Islet of Langerhans (tissue), 1 donor: ENCODE measurements at regions not wholly inside any gene's neighbourhood (a gene's known extent, or its start where the extent isn't known, plus 50 kb on each side); places are given as distances from the start of the nearest gene placed in this dataset.
"Not testable (repeated sequence)": the region's sequence is repeated elsewhere in the genome, so short reads cannot be mapped to it uniquely, and the experiment has no call there.

ENCODE experiments used
- FAIRE-seq: peaks from one replicate; lab custom pipeline; 2011; peaks lifted over from hg19 to GRCh38; lab: Jason Lieb, UNC

- no peak for FAIRE-seq
These were observed 228.9 kb downstream of the ADCYAP1 start for GRCh38 chr18:1133541-1133940.

- FAIRE-seq, result no peak
These were observed 243.1 kb downstream of the ADCYAP1 start for GRCh38 chr18:1147730-1148129.

- no peak for FAIRE-seq
These were observed 245.0 kb downstream of the ADCYAP1 start for GRCh38 chr18:1149709-1150108.

GRCh38 chr18:1150344-1150743 lies 245.7 kb downstream of the ADCYAP1 start:
- no peak for FAIRE-seq

GRCh38 chr18:1152958-1153357 lies 248.3 kb downstream of the ADCYAP1 start:
- FAIRE-seq, result not testable (repeated sequence)

- no peak for FAIRE-seq
These were observed 268.9 kb downstream of the ADCYAP1 start for GRCh38 chr18:1173593-1173992.

GRCh38 chr18:1177232-1177631 lies 272.6 kb downstream of the ADCYAP1 start:
- no peak for FAIRE-seq

- no peak for FAIRE-seq
These were observed 286.7 kb downstream of the ADCYAP1 start for GRCh38 chr18:1191341-1191740.

GRCh38 chr18:1213126-1213525 lies 308.5 kb downstream of the ADCYAP1 start:
- no peak for FAIRE-seq

GRCh38 chr18:1222880-1223279 lies 318.2 kb downstream of the ADCYAP1 start:
- FAIRE-seq, result no peak

- no peak for FAIRE-seq
These were observed 322.4 kb downstream of the ADCYAP1 start for GRCh38 chr18:1227025-1227424.

GRCh38 chr18:1229634-1230033 lies 325.0 kb downstream of the ADCYAP1 start:
- no peak for FAIRE-seq

GRCh38 chr18:1232867-1233266 lies 328.2 kb downstream of the ADCYAP1 start:
- FAIRE-seq, result no peak

- FAIRE-seq, result no peak
These were observed 336.0 kb downstream of the ADCYAP1 start for GRCh38 chr18:1240701-1241100.

GRCh38 chr18:1244397-1245122 lies 339.9 kb downstream of the ADCYAP1 start:
- FAIRE-seq, result no peak

- no peak for FAIRE-seq
These were observed 342.2 kb downstream of the ADCYAP1 start for GRCh38 chr18:1246827-1247226.

- FAIRE-seq, result no peak
These were observed 347.9 kb downstream of the ADCYAP1 start for GRCh38 chr18:1252534-1252933.

GRCh38 chr18:1252936-1253335 lies 348.3 kb downstream of the ADCYAP1 start:
- FAIRE-seq, result no peak

- FAIRE-seq, result no peak
These were observed 349.2 kb downstream of the ADCYAP1 start for GRCh38 chr18:1253827-1254226.

- FAIRE-seq, result no peak
These were observed 356.4 kb downstream of the ADCYAP1 start for GRCh38 chr18:1261054-1261453.

- FAIRE-seq, result no peak
These were observed 362.4 kb downstream of the ADCYAP1 start for GRCh38 chr18:1267021-1267420.

- no peak for FAIRE-seq
These were observed 365.4 kb downstream of the ADCYAP1 start for GRCh38 chr18:1270081-1270480.

- FAIRE-seq, result no peak
These were observed 368.8 kb downstream of the ADCYAP1 start for GRCh38 chr18:1273469-1273868.

- no peak for FAIRE-seq
These were observed 387.5 kb downstream of the ADCYAP1 start for GRCh38 chr18:1292167-1292566.

- FAIRE-seq, result no peak
These were observed 389.6 kb downstream of the ADCYAP1 start for GRCh38 chr18:1294229-1294628.
